ENCODE measurements at regions not wholly inside any gene's neighbourhood (a gene's known extent, or its start where the extent isn't known, plus 50 kb on each side); places are given as distances from the start of the nearest gene placed in this dataset.

DNA sequence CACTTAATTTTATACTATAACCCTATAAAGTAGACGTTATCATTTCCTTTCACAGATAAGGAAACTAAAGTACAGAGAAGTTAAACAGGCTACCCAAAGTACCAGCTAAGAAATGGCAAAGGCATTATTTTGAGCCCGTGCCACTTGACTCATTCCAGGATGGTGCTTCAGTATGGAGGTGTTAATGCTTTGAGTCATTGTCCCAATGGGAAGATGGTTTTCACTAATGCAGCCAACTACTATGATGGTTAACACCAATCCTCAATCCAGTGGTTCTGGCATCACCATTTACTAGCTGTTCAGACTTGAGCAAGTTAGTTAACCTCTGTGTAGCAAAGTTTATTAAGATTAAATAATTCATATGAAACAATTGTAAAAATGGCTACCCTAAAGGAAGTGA, 123.1 kb upstream of the SLC5A12 start:
- H3K4me1 Mint-ChIP-seq = no peaks in the 10 kb centered on the region

DNA sequence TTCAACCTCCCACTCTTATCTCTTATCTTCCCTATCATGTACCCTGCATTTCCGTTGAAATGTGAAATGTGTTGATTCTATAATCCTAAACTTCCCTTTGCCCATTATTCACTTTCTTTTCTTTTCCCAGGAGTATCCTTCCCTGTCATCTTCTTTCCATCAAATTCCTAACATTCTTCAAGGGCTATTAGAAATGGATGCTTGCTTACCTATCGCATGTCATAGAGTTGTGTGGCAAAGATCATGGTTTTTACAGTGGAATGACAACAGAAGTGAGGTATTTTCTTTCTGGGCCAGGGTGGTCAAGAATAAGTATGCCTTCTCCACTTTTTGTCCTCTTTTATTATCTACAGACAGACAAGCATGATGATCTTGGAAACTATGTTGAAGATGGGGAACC, 124.4 kb upstream of the SLC5A12 start:
- Mint-ChIP-seq H3K27me3 (no peaks in the 10 kb centered on the region), H3K27ac (no peak overlapping the region), H3K9me3 (peaks cover 2 to 16% (median 11%) of the 10 kb centered on the region in 9 donors), H3K36me3 (no peaks in the 10 kb centered on the region), H3K4me1 (no peaks in the 10 kb centered on the region), H3K4me3 (no peak overlapping the region)
- ATAC-seq (no peak), DNase-seq (no peak)
- POLR2A ChIA-PET = no interaction called here

More for the DNA sequence above, 123.1 kb upstream of the SLC5A12 start:
- ATAC-seq (no peak), DNase-seq (no peak)
- POLR2A ChIA-PET = no interaction called here
- Mint-ChIP-seq H3K4me3 (no peak overlapping the region), H3K9me3 (peaks cover 0 to 17% (median 7%) of the 10 kb centered on the region in 9 donors), H3K27ac (no peak overlapping the region), H3K36me3 (no peaks in the 10 kb centered on the region), H3K27me3 (no peaks in the 10 kb centered on the region)

DNA sequence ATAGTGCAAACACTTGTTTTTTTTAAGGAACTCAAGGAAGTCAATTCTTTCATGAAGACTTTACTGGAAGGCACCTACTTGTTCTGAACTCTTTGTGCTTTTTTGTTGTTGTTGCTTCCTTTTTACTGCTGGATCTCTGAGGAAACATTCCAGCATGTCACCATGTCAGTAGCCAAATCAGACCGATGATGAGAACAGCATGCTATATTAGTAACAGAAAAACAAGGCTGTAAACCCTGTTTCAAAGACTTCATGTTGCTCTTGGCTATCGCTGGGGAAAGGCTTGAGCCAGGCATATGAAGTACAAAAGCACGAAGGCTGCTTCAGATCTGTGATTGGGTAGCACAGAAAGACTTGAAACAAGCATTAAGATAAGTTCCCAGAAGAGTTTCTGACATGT, 125.6 kb upstream of the SLC5A12 start:
- Mint-ChIP-seq H3K4me1 (no peaks in the 10 kb centered on the region), H3K27me3 (no peaks in the 10 kb centered on the region), H3K9me3 (peaks cover 0 to 21% (median 13%) of the 10 kb centered on the region in 9 donors), H3K4me3 (no peak overlapping the region), H3K36me3 (no peaks in the 10 kb centered on the region), H3K27ac (no peak overlapping the region)
- no peak for ATAC-seq
- POLR2A ChIA-PET = no interaction called here
- DNase-seq = no peak

DNA sequence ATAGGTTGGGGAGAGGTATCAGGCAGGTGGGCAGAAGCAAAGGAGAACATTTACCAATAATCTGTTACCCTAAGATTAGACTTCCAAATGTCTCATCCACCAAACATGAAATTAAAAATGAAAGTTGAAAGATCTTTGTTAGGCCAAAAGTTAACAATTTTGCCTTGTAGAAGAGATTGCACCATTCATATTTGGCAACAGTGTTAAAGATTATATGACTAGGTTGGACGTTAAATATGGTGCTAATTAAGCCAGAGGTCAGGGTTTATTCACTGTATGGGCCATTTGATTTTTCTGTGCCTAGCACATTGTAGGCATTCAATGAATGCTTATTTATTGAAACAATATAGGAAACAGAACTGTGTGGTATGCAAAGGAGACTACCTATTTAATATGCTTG, 126.1 kb upstream of the SLC5A12 start:
- Mint-ChIP-seq H3K36me3 (no peaks in the 10 kb centered on the region), H3K4me1 (no peaks in the 10 kb centered on the region), H3K4me3 (no peak overlapping the region), H3K27ac (no peak overlapping the region), H3K9me3 (peaks cover 0 to 25% (median 13%) of the 10 kb centered on the region in 9 donors), H3K27me3 (no peaks in the 10 kb centered on the region)
- no peak for ATAC-seq
- POLR2A ChIA-PET = no interaction called here
- DNase-seq = no peak

DNA sequence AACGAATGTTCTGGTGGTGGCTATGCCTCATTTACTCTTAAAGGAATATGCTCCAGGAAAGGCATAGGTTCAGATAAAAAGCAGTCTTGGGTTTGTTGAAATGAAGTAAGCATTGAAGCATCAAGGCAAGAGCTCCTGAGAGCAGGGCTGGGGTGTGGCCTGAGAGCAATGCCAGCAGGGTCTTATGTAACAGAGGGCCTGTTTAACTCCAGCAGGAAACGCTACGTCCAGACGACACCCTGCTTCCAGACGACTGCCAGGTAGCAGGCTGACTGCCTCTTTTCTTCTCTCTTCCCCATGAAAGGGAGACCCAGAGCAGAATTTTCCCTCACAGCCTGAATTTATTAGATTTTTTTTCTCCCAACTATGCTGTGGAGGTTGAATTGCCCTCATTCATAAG, 127.2 kb upstream of the SLC5A12 start:
- ATAC-seq (no peak), DNase-seq (no peak)
- Mint-ChIP-seq H3K27me3 (no peaks in the 10 kb centered on the region), H3K9me3 (peaks cover 0 to 22% (median 13%) of the 10 kb centered on the region in 9 donors), H3K36me3 (no peaks in the 10 kb centered on the region), H3K4me3 (no peak overlapping the region), H3K27ac (no peak overlapping the region), H3K4me1 (no peaks in the 10 kb centered on the region)
- POLR2A ChIA-PET = no interaction called here

DNA sequence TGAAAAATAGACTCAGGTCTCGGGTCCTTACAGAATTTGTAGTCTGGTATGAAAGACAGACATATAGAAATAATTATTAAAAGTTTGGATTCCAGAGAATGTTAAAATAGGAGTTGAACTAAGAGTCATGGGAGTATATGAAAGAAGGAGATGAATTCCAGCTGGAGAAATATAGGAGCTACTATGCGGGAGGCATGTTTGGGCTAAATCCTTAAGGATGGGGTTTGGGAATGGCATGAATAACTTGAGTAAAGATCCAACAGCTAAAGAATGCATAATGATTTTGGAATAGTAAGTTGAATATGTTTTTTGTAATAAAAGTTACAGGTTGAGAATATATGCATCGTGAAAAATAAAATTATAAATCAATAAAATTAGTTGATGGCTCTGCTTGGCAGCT, 129.4 kb upstream of the SLC5A12 start:
- no peak for DNase-seq
- Mint-ChIP-seq H3K27me3 (no peaks in the 10 kb centered on the region), H3K4me3 (no peak overlapping the region), H3K27ac (no peak overlapping the region), H3K9me3 (peaks cover 0 to 21% (median 13%) of the 10 kb centered on the region in 9 donors), H3K36me3 (no peaks in the 10 kb centered on the region), H3K4me1 (no peaks in the 10 kb centered on the region)
- POLR2A ChIA-PET = no interaction called here
- ATAC-seq = no peak

DNA sequence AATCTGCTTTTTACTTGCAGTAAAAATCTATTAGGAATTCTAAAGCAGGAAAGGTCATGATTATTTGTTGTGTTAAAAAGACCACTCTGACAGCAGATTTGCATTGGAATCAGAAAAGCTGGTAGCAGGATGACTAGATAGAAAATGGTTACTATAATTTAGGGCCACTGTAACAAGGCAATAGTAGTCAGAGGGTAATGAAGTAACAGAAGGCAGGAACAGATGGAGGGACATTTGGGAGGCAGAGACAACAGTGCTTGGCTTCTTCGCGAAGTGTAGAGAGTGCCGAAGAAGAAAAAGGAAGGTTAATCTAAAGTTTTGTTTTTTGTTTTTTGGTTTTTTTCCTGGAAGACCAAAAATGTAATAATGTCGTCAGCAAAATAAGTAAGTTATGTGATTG, 129.8 kb upstream of the SLC5A12 start:
- DNase-seq (no peak), ATAC-seq (no peak)
- no peak overlapping the region for H3K4me3 Mint-ChIP-seq
- no peaks in the 10 kb centered on the region for H3K27me3 Mint-ChIP-seq
- POLR2A ChIA-PET = no interaction called here
- H3K9me3 Mint-ChIP-seq = peaks cover 0 to 21% (median 13%) of the 10 kb centered on the region in 9 donors
- no peaks in the 10 kb centered on the region for H3K36me3 Mint-ChIP-seq
- no peak overlapping the region for H3K27ac Mint-ChIP-seq
- no peaks in the 10 kb centered on the region for H3K4me1 Mint-ChIP-seq

DNA sequence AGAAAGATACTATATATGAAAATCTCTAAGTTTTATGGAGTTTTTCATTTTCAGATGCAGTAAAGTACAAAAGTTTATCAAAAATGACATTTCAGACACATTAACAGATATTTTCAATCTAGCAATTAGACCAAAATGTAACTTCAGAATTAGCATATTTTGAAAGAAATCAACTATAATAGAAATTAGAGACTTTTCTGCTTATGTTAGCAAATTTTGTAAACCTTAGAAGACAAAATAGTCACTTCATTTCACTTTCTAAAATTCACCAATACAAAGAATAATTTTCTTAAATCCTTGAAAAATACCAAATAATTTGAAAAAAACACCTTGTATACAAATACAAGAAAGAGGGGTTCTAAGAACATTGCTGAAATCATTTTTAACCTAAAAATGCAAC, 135.8 kb upstream of the FIBIN start:
- H3K4me3 Mint-ChIP-seq = no peak overlapping the region
- H3K27me3 Mint-ChIP-seq = no peaks in the 10 kb centered on the region
- H3K27ac Mint-ChIP-seq = no peak overlapping the region
- peaks cover 0 to 10% (median 0%) of the 10 kb centered on the region in 9 donors for H3K9me3 Mint-ChIP-seq
- ATAC-seq (no peak), DNase-seq (no peak)
- H3K4me1 Mint-ChIP-seq = no peaks in the 10 kb centered on the region
- H3K36me3 Mint-ChIP-seq = no peaks in the 10 kb centered on the region
- POLR2A ChIA-PET = no interaction called here

DNA sequence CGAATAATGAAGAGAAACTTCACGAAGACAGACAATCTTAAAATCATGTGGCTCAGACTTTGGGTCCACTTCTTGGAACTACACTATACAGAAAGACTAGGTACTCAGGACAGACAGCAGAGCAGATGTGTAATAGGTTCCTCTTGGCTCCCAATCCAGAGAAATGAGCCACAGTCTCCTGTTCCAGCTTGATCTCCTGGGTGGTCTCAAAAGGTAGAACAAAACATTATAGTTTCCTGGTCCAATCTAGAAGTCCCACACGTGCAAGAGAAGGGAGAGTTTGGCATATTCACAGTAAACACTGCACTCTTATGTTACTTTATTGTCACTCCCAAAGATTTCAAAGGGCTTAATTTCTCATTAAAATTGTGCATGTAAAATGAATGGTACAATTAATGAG, 134.5 kb upstream of the FIBIN start:
- peaks cover 0 to 10% (median 2%) of the 10 kb centered on the region in 9 donors for H3K9me3 Mint-ChIP-seq
- no peak overlapping the region for H3K4me3 Mint-ChIP-seq
- H3K36me3 Mint-ChIP-seq = no peaks in the 10 kb centered on the region
- no peaks in the 10 kb centered on the region for H3K27me3 Mint-ChIP-seq
- H3K27ac Mint-ChIP-seq = no peak overlapping the region
- DNase-seq (no peak), ATAC-seq (no peak)
- H3K4me1 Mint-ChIP-seq = no peaks in the 10 kb centered on the region
- POLR2A ChIA-PET = no interaction called here

DNA sequence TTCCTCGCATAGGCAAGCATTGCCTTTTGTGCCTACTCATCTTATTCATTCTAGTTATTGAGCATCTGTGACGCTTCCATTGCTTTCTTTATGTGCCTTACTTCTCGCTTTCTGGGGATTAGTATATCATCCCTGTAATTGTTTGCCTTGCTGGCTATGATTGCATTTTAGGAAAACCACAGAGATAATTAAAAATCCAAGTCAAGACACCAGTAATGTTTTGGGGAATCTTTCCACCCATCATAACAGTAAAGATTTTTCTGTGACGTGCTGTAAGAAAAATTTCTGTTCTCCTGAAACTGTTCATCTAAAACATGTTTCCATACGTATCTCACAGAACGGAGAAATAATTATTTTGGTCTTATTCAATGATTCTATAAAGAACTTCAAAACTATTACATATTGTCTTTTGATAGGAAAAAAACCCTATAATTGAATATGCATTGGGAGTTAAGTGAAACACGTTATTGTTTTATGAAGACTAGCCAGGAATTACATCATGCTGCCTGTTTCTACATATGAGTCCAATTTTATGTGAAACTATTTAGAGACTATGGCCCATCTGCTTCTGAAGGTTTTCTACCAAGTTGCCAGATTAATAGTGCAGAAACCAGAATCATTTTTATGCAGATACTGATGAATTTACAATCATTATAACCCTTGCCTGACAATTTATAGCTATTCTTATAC, 133.7 kb upstream of the FIBIN start:
- Mint-ChIP-seq H3K27me3 (no peaks in the 10 kb centered on the region), H3K4me3 (no peak overlapping the region), H3K36me3 (no peaks in the 10 kb centered on the region), H3K27ac (no peak overlapping the region), H3K4me1 (no peaks in the 10 kb centered on the region), H3K9me3 (peaks cover 0 to 11% (median 2%) of the 10 kb centered on the region in 9 donors)
- POLR2A ChIA-PET = no interaction called here
- DNase-seq = no peak
- no peak for ATAC-seq

DNA sequence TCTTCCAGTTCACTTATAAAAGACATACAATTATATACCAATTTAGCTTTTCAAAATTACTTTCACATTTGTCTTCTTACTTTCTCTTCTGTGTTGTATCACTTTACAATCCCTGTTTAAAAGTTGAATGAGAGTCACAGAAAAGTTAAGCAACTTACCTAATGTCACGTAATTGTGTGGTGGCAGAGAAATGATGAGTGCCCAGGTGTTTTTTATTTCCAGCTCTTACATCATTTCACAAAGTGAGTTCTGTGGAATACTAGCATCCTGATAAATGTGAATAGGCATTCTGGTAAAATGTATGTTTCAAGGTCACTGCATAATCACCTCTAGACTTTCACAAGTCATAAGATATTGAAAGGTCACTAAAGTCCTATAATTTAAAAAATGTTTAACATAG, 133.0 kb upstream of the FIBIN start:
- Mint-ChIP-seq H3K9me3 (peaks cover 0 to 13% (median 2%) of the 10 kb centered on the region in 9 donors), H3K27ac (no peak overlapping the region), H3K4me3 (no peak overlapping the region), H3K36me3 (no peaks in the 10 kb centered on the region), H3K27me3 (no peaks in the 10 kb centered on the region), H3K4me1 (no peaks in the 10 kb centered on the region)
- POLR2A ChIA-PET = no interaction called here
- ATAC-seq (no peak), DNase-seq (no peak)

DNA sequence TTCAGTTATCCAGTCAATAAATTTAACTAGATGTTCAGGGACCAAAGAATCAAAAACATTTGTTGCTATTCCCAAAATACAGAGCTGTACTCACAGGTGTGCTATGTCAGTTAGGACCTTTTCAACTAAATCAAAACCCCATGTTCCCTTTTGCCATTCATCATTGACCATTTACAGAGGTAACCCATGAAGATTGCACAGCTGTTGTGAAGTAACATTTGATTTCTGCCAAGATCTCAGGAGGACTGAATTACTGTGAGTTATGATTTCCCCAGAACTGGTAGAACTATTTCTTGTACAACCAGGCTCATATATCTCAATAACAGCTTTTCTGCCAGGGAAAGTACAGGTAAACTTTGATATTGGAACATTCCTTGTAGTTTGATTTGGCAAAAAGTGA, 131.1 kb upstream of the FIBIN start:
- DNase-seq (no peak), ATAC-seq (no peak)
- POLR2A ChIA-PET = no interaction called here
- Mint-ChIP-seq H3K27ac (no peak overlapping the region), H3K9me3 (peaks cover 0 to 16% (median 5%) of the 10 kb centered on the region in 9 donors), H3K4me1 (no peaks in the 10 kb centered on the region), H3K36me3 (no peaks in the 10 kb centered on the region), H3K27me3 (no peaks in the 10 kb centered on the region), H3K4me3 (no peak overlapping the region)

DNA sequence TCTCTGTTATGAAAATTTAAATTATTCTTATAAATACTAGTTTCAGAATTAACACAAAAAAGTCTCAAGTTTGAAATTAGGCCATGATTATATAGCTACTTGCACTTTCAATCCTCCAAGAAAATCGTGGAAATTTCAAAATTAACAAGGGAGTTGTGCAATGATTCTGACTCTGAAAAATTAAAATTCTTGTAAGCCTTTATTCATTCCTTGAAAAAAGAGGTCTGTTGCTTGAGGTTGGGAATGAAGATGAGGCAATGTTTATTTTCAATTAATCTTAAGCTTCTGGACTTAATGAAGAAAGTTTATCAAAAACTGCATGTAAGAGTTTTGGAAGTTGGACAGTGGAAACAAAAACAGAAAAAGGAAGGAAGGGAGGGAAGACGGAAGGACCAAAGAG, 128.2 kb upstream of the FIBIN start:
- no peak overlapping the region for H3K4me3 Mint-ChIP-seq
- no peak overlapping the region for H3K27ac Mint-ChIP-seq
- DNase-seq = no peak
- no peaks in the 10 kb centered on the region for H3K27me3 Mint-ChIP-seq
- peaks cover 5 to 24% (median 9%) of the 10 kb centered on the region in 9 donors for H3K9me3 Mint-ChIP-seq
- peaks cover 0 to 6% (median 0%) of the 10 kb centered on the region in 3 donors for H3K36me3 Mint-ChIP-seq
- ATAC-seq = no peak
- POLR2A ChIA-PET = no interaction called here
- no peaks in the 10 kb centered on the region for H3K4me1 Mint-ChIP-seq

DNA sequence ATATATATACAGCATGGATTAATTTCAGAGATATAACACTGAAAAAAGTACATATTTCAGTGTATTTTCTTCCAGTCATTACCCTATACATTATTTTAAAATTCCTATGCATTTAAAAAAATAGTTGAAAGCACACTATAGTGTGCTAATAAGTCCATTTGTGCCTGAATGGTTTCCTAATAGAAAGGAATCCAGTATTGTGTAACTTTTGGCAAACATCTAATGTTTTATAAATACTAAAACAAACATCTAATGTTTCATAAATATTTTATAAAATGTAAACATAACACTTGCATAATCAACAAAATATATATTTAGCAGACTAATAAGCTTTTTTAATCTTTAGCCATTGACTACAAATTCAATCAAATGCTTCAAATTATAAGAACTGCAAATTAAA, 126.6 kb upstream of the FIBIN start:
- Mint-ChIP-seq H3K27ac (no peak overlapping the region), H3K9me3 (peaks cover 6 to 24% (median 9%) of the 10 kb centered on the region in 9 donors), H3K36me3 (peaks cover 0 to 6% (median 0%) of the 10 kb centered on the region in 3 donors), H3K4me1 (no peaks in the 10 kb centered on the region), H3K4me3 (no peak overlapping the region), H3K27me3 (no peaks in the 10 kb centered on the region)
- DNase-seq = no peak
- POLR2A ChIA-PET = no interaction called here
- no peak for ATAC-seq
